ENCODE measurements at regions not wholly inside any gene's neighbourhood (a gene's known extent, or its start where the extent isn't known, plus 50 kb on each side); places are given as distances from the start of the nearest gene placed in this dataset.

DNA sequence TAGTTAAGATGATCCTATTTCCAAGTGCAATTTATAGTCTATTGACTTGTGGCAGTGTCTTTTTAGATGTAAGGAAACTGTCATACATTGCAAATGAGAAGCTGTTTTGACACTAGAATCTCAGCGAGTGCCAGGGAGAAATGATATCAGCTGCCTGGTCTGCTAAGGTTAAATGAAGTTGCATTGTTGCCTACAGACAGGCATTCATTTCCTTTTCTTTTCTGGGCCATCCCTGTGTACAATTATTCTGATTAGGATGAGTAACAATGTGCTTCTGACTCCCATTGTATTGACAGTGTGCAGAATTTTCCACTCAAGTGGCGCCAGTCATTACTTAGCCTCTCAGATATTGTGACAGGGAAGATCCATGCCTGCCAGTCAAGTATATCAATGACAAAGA is 231.2 kb downstream of the GPAT3 start:
- intact Hi-C loops (cut with micrococcal nuclease; ENCODE audit: unreplicated experiment) (no loop called here), in situ Hi-C loops (cut with HindIII; ENCODE audit: low pct_unique_long_range_greater_than_20kb, low sequenced_read_pairs) (no loop called here)

DNA sequence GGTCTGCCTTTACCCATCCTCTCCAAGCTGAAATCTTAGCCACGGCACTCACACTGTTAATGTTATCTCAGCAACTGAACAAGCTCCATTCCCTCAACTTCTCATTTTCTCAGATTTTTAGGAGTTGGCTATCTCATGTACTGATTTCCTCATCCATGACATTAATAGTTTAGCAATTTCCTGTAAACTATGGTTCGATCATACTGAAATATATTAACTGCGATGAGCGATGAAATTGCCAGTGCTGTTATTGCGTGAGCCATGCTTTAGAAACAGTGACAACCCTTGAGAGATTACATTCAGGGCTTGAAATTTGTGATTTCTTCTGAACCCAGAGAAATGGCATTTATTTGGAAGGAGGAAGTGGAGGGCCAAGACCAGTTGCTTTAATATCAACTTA is 223.7 kb downstream of the GPAT3 start:
- no peak for DNase-seq (ENCODE audit: low read depth, low spot score)

More for the DNA sequence above, 231.2 kb downstream of the GPAT3 start:
- H3K9me3 ChIP-seq (ENCODE audit: control insufficient read depth, insufficient read depth, low read depth, low read length) = no peaks in the 10 kb centered on the region
- H3K27ac ChIP-seq (ENCODE audit: low read length) = no peak overlapping the region
- no peak overlapping the region for H3K4me3 ChIP-seq (ENCODE audit: low read depth in 2 of 2, low read length in 2 of 2)
- ATAC-seq (no peak), DNase-seq (ENCODE audit: low read depth, low spot score) (no peak)
- TF ChIP-seq, protein P1, sequence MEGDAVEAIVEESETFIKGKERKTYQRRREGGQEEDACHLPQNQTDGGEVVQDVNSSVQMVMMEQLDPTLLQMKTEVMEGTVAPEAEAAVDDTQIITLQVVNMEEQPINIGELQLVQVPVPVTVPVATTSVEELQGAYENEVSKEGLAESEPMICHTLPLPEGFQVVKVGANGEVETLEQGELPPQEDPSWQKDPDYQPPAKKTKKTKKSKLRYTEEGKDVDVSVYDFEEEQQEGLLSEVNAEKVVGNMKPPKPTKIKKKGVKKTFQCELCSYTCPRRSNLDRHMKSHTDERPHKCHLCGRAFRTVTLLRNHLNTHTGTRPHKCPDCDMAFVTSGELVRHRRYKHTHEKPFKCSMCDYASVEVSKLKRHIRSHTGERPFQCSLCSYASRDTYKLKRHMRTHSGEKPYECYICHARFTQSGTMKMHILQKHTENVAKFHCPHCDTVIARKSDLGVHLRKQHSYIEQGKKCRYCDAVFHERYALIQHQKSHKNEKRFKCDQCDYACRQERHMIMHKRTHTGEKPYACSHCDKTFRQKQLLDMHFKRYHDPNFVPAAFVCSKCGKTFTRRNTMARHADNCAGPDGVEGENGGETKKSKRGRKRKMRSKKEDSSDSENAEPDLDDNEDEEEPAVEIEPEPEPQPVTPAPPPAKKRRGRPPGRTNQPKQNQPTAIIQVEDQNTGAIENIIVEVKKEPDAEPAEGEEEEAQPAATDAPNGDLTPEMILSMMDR (IDR thresholded peaks at IDR 0.05) = no peak
- TF ChIP-seq, protein P2, sequence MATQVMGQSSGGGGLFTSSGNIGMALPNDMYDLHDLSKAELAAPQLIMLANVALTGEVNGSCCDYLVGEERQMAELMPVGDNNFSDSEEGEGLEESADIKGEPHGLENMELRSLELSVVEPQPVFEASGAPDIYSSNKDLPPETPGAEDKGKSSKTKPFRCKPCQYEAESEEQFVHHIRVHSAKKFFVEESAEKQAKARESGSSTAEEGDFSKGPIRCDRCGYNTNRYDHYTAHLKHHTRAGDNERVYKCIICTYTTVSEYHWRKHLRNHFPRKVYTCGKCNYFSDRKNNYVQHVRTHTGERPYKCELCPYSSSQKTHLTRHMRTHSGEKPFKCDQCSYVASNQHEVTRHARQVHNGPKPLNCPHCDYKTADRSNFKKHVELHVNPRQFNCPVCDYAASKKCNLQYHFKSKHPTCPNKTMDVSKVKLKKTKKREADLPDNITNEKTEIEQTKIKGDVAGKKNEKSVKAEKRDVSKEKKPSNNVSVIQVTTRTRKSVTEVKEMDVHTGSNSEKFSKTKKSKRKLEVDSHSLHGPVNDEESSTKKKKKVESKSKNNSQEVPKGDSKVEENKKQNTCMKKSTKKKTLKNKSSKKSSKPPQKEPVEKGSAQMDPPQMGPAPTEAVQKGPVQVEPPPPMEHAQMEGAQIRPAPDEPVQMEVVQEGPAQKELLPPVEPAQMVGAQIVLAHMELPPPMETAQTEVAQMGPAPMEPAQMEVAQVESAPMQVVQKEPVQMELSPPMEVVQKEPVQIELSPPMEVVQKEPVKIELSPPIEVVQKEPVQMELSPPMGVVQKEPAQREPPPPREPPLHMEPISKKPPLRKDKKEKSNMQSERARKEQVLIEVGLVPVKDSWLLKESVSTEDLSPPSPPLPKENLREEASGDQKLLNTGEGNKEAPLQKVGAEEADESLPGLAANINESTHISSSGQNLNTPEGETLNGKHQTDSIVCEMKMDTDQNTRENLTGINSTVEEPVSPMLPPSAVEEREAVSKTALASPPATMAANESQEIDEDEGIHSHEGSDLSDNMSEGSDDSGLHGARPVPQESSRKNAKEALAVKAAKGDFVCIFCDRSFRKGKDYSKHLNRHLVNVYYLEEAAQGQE (IDR thresholded peaks at IDR 0.05; ENCODE audit: insufficient read depth in 1 of 2, low read depth in 2 of 2, low read length in 1 of 2) = no peak
- no peak for TF ChIP-seq POLR2AphosphoS5 (IDR thresholded peaks at IDR 0.05; ENCODE audit: low read depth, low read length)
- TF ChIP-seq TCF7L2 (IDR thresholded peaks at IDR 0.05; ENCODE audit: low read depth, low read length) = no peak
- TF ChIP-seq SIN3A (IDR thresholded peaks at IDR 0.05; ENCODE audit: borderline replicate concordance, insufficient read depth, low read depth, low read length) = no peak
- H3K36me3 ChIP-seq (ENCODE audit: control insufficient read depth, insufficient read depth, low read length) = no peaks in the 10 kb centered on the region
- BruUV-seq (replicated peaks) = no TSS peak
- ChIA-PET CTCF (no interaction called here), POLR2A (no interaction called here)
- no peaks in the 10 kb centered on the region for H3K27me3 ChIP-seq (ENCODE audit: control insufficient read depth, insufficient read depth, low read length)
- no peaks in the 10 kb centered on the region for H3K4me1 ChIP-seq (ENCODE audit: control insufficient read depth, insufficient read depth, low read length)

More for the DNA sequence above, 223.7 kb downstream of the GPAT3 start:
- H3K9me3 ChIP-seq (ENCODE audit: control insufficient read depth, insufficient read depth, low read depth, low read length) = no peaks in the 10 kb centered on the region
- no peaks in the 10 kb centered on the region for H3K36me3 ChIP-seq (ENCODE audit: control insufficient read depth, insufficient read depth, low read length)
- TF ChIP-seq, protein P2 (IDR thresholded peaks at IDR 0.05; ENCODE audit: insufficient read depth in 1 of 2, low read depth in 2 of 2, low read length in 1 of 2) = no peak
- no peak for TF ChIP-seq POLR2AphosphoS5 (IDR thresholded peaks at IDR 0.05; ENCODE audit: low read depth, low read length)
- TF ChIP-seq TCF7L2 (IDR thresholded peaks at IDR 0.05; ENCODE audit: low read depth, low read length) = no peak
- TF ChIP-seq, protein P1 (IDR thresholded peaks at IDR 0.05) = no peak
- TF ChIP-seq SIN3A (IDR thresholded peaks at IDR 0.05; ENCODE audit: borderline replicate concordance, insufficient read depth, low read depth, low read length) = no peak
- no peaks in the 10 kb centered on the region for H3K27me3 ChIP-seq (ENCODE audit: control insufficient read depth, insufficient read depth, low read length)
- no peak overlapping the region for H3K4me3 ChIP-seq (ENCODE audit: low read depth in 2 of 2, low read length in 2 of 2)
- POLR2A ChIA-PET = no interaction called here
- CTCF ChIA-PET = no interaction called here
- intact Hi-C loops (cut with micrococcal nuclease; ENCODE audit: unreplicated experiment) (no loop called here), in situ Hi-C loops (cut with HindIII; ENCODE audit: low pct_unique_long_range_greater_than_20kb, low sequenced_read_pairs) (no loop called here)
- no peak for ATAC-seq
- no TSS peak for BruUV-seq (replicated peaks)
- no peak overlapping the region for H3K27ac ChIP-seq (ENCODE audit: low read length)
- H3K4me1 ChIP-seq (ENCODE audit: control insufficient read depth, insufficient read depth, low read length) = no peaks in the 10 kb centered on the region
